ENCODE measurements at regions not wholly inside any gene's neighbourhood (a gene's known extent, or its start where the extent isn't known, plus 50 kb on each side); places are given as distances from the start of the nearest gene placed in this dataset.

- no peak for TF ChIP-seq POLR2A (IDR thresholded peaks at IDR 0.05)
- TF ChIP-seq, protein P1, sequence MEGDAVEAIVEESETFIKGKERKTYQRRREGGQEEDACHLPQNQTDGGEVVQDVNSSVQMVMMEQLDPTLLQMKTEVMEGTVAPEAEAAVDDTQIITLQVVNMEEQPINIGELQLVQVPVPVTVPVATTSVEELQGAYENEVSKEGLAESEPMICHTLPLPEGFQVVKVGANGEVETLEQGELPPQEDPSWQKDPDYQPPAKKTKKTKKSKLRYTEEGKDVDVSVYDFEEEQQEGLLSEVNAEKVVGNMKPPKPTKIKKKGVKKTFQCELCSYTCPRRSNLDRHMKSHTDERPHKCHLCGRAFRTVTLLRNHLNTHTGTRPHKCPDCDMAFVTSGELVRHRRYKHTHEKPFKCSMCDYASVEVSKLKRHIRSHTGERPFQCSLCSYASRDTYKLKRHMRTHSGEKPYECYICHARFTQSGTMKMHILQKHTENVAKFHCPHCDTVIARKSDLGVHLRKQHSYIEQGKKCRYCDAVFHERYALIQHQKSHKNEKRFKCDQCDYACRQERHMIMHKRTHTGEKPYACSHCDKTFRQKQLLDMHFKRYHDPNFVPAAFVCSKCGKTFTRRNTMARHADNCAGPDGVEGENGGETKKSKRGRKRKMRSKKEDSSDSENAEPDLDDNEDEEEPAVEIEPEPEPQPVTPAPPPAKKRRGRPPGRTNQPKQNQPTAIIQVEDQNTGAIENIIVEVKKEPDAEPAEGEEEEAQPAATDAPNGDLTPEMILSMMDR (IDR thresholded peaks at IDR 0.05), result no peak
These were observed 607.2 kb upstream of the RGS18 start for GRCh38 chr1:191551019-191551418.

All from vagina (tissue), 2 donors.